Hepatocyte (in vitro differentiated cells): ENCODE measurements at regions not wholly inside any gene's neighbourhood (a gene's known extent, or its start where the extent isn't known, plus 50 kb on each side); places are given as distances from the start of the nearest gene placed in this dataset.

Source experiments
- CTCF ChIP-seq: fragments of 200-600 bp; sonication (generic); IDR thresholded peaks from 2 replicates; pipeline ENCODE4 v1.5.1; 2016; ENCODE audit warnings: antibody characterized with exemption, mild to moderate bottlenecking; ENCODE audit not compliant: poor library complexity
- EZH2 ChIP-seq: fragments of 200-600 bp; sonication (generic); IDR thresholded peaks from 2 replicates; pipeline ENCODE4 v1.6.1; 2016; ENCODE audit warnings: antibody characterized with exemption, mild to moderate bottlenecking, borderline replicate concordance
- EZH2phosphoT487 ChIP-seq: fragments of 200-600 bp; sonication (generic); IDR thresholded peaks from one replicate; pipeline ENCODE4 v1.6.1; 2018; ENCODE audit warnings: antibody characterized with exemption, mild to moderate bottlenecking, low read depth, moderate library complexity; ENCODE audit not compliant: unreplicated experiment, severe bottlenecking

- no peak for TF ChIP-seq CTCF
- no peak for TF ChIP-seq EZH2
- TF ChIP-seq EZH2phosphoT487 = no peak
Observed at GRCh38 chr7:23938215-23938614, 228.2 kb downstream of the STK31 start.
